NCI-H2029 (cell line): ENCODE measurements at regions not wholly inside any gene's neighbourhood (a gene's known extent, or its start where the extent isn't known, plus 50 kb on each side); places are given as distances from the start of the nearest gene placed in this dataset.
"Not testable (repeated sequence)": the region's sequence is repeated elsewhere in the genome, so short reads cannot be mapped to it uniquely, and the experiment has no call there.

Experiments
- DNase-seq: peaks from one replicate; lab custom pipeline; 2025; lab: John Stamatoyannopoulos, UW

DNA sequence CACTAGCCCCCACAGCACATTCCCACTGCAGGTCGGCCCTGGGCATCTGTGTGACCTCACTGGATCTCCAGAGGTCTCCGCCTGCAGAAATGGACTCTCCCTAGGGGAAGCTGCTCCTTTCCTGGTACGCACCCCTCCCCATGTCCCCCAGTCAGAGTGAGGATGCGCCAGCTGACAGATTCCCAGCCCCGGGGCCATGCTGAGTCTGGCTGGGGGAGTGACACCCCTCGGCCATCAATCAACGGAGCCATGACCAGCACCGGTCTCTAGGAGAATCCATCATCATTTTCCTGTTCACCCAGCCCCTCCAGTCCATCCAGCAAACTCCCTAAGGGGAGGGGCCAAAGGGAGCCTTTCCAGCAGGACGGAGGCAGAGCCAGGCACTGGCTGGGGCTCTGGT lies 68.7 kb upstream of the PAX7 start:
- no peak for DNase-seq

DNA sequence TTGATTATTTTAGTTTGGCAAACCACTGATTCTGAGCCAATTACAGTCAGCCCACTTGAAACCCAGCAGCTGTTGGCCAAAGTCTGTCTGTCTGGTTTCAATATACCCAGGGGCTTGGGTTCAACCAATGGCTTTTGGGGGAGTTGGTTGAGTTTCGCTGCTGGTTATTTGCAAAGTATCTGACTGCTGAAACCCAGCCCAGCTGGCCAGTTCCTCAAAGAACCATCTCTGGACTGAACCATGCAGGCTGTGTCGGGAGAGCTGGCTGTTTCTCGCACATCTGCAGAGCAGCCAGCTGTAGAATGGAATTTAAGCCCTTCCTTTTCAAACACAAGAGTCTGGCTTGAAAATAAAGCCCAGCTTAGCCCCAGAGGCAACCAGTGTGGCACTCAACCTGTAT lies 66.0 kb upstream of the PAX7 start:
- no peak for DNase-seq

DNA sequence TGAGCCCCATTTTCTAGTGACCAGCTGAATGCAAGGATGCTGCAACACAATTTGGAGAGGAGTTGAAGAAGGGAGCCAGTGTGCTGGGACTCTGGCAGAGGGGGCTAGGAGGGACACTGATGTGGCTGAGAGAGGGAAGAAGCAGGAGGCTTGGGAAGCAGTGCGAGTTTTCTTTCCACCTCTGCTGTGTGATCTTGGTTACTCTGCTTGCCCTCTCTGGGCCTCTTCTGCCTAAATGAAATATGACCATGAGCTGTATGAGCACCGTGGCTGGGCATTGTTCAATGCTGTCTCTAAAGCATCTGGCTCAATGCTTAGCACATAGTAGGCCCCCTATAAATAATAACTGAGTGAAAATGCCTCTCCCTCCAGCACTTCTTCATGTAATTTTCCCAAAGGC lies 65.3 kb upstream of the PAX7 start:
- no peak for DNase-seq

DNA sequence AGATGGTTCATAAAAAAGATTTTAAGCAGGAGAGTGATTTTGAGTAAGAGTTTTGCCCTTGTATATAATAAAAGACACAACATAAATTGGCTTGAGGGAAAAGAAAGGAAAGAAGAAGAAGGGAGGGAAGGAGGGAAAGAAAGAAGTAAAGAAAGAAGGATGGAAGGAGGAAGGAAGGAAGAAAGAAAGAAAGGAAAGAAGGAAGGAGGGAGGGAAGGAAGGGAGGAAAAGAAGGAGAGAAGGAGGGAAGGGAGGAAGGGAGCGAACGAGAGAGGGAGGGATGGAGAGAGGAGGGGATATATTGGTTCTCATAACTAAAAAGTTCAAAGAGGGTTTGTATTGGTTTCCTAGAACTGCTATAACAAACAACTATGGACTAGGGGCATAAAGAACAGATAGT lies 62.2 kb upstream of the PAX7 start:
- DNase-seq, result no peak

DNA sequence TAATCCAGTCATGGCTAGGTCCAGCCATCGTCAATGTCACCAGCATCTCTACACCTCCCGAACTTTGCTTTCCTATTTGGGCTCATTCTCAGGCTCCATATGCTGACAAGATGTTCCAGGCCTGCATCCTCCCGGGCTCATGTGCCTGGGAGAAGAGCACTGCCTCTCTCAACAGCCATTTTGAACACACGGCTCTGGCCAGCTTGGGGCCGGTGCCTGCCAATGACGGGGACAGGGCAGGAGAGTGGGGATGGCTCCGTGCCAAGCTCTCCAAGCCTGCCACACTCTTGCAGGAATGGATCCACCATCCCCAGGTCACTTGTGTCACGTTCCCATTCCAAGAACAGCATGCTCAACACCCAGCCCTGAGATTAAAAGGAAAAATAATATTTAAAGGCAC lies 61.4 kb upstream of the PAX7 start:
- DNase-seq, result no peak

DNA sequence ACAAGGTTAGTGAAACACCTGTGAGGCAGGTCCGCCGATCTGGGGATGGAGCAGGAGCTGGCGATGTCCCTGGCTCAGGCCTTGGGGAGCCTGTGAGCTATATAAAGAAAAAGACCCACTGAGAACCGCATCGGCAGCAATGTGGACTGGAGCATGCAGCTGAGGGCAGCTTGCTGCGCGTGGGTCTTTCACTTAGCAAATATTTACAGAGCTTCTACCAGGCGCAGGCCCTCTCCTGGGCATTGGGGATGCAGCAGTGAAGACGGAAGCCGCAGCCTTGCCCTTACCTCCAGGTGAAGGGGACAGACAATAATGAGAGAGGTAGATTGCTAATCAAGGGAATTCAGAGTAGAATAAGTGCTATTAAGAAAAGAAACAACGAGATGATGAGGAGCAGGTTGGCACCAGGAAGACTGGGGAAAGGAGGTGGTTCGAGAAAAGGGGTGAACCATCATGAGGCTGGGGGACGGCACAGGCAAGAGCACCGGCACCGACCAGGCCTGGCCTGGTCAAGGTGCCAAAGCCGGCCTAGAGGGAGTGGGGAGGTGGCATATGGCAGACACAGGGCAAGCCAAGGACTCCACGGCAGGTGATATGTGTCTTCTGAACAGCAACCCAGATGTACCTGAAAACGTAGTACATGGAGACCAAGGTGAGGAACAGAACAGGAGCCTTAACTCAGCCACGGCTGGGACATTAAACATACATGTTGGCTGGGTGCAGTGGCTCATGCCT lies 60.7 kb upstream of the PAX7 start:
- no peak for DNase-seq

DNA sequence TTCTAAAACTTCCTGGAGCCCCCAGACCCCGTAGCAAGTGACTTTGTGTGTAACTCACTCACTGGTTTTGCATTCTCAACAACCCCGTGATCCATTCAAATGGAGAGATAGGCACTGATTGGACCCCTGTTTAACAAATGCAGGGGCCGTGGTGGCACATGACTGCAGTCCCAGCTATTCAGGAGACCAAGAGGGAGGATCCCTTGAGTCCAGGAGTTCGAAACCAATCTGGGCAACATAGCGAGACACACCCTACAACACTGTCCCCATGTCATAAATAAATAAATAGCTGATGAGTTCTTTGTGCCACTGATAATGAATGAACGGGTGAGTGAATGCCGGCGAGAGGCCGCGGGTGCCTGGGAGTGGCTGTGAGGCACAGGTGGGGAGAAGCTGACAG lies 59.4 kb upstream of the PAX7 start:
- DNase-seq, result no peak

DNA sequence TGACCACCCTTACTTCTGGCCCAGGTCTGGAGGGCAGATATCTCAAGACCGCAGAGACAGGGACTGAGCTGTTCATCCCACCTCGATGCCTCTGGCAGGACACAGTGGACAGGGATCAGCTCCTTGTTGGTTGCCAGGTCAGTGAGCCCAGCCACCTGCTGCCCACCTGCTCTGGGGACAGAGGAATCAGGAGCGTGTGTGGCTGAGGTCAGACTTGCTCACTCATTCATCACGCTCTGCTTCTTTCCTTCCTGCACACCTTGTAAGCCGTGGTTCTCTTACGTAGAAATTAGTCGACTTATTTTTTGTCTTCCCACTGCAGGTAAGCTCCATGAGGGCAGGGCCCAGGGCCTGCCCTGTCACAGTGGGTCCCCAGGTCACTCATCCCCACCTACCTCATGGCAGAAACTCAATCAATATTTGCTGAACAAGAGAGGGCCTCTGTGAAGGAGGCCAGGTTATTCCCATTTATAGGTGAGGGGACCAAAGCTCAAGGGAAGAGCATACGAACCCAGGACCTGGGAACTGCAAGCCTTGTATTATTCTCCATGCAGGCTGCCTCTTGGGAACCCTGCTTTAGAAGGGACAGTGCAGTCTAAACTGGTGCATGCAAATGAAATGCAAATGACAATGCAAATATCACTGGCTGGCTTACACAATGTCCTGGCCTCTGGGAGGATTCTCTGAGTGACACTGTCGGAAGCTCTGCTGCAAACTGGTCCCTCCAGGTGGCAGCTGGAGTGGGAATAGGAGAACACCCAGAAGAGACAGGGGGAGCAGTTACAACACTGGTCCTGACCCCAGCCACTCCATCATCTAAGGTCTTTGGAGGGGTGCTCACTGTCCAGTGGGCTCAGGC lies 58.4 kb upstream of the PAX7 start:
- DNase-seq, result no peak

DNA sequence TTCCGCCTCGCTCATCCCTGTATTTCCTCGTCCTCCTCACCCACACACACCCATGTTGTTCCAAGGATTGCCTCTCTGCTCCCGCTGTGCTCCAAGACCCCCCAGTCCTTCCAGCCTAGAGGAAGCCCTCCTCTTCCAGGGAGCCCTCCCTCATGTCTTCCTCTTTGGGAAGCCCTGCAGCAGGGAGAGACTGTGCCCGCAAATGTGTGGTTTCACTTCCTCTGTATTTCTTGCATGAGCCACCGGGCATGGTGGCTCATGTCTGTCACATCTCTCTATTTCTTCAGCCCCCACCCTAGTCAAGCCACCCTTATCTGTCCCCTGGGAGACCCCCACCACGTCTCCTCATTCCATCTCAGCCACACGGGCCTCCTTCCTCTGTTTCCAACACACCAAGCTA lies 57.5 kb upstream of the PAX7 start:
- DNase-seq, result no peak

DNA sequence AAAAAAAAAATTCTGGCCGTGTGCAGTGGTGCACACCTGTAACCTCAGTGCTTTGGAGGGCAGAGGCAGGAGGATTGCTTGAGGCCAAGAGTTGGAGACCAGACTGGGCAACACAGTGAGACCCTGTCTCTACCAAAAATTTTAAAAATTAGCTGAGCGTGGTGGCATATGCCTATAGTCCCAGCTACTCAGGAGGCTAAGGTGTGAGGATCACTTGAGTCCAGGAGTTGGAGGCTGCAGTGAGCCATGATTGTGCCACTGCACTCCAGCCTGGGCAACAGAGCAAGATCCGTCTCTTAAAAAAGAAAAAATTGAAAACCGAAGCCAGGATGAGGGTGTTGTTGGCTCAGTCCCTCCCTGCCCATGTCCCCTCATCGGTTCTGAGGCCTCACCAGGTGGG lies 55.9 kb upstream of the PAX7 start:
- DNase-seq, result no peak

DNA sequence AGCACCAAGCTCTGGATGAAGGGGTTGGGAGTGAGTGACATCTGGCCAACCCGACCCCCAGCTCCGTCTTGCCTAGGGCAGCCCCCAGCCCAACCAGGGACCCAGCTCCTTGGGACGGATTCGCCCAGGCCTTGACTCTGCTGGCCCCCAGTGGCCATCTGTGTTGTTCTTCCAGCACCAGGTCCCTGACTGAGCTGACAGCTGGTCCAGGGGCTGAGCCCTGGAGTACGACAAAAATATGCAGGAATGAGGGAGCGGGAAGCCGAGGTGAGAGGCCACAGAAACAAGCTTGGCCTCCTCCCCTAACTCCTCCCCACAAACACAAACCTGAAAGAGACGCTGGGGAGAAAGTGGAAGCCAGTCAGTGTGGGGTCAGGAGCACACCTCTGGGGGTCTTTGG lies 55.0 kb upstream of the PAX7 start:
- peak; percentile 47 for DNase-seq

DNA sequence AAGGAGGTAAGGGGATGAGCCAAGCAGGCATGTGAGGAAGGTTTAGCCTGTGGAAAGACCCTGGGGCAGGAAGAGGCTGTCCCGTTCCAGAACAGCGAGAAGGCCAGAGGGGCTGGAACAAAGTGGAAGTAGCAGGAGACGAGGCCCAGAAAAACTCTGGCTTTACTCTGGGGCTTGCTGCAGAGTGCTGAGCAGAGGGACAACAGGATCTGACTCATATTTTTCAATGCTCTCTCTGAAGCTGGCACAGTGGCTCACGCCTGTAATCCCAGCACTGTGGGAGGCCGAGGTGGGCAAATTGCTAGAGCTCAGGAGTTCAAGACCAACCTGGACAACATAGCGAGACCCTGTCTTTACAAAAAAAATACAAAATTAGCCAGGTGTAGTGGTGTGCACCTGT lies 52.4 kb upstream of the PAX7 start:
- DNase-seq, result no peak

DNA sequence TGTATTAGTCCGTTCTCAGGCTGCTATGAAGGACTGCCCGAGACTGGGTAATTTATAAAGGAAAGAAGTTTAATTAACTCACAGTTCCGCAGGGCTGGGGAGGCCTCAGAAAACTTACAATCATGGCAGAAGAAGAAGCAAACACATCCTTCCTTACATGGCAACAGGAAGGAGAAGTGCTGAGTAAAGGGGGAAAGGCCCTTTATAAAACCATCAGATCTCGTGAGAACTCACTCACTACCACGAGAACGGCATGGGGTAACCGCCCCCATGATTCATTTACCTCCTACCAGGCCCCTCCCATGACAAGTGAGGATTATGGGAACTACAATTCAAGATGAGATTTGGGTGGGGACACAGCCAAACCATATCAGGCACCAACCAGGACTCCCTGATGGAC lies 51.4 kb upstream of the PAX7 start:
- DNase-seq, result not testable (repeated sequence)

DNA sequence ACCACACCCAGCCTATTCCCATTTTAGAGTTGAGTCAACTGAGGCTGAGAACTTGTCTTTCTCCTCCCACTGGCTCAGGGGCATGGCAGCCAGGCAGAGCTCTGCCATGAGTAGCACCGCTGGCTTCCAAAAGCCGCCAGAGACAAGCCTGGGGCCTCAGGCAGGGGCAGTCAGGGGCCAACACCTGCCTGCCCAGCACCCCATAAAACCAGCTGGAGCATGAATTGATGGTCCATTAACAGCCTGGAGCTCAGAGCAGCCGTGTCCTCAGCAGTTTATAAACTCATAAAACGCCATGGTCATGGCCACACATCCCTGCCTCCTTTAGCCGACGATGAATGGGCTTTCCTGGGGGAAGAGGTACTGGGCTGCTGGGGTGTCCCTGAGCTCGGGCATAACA lies 50.6 kb upstream of the PAX7 start:
- DNase-seq, result no peak

DNA sequence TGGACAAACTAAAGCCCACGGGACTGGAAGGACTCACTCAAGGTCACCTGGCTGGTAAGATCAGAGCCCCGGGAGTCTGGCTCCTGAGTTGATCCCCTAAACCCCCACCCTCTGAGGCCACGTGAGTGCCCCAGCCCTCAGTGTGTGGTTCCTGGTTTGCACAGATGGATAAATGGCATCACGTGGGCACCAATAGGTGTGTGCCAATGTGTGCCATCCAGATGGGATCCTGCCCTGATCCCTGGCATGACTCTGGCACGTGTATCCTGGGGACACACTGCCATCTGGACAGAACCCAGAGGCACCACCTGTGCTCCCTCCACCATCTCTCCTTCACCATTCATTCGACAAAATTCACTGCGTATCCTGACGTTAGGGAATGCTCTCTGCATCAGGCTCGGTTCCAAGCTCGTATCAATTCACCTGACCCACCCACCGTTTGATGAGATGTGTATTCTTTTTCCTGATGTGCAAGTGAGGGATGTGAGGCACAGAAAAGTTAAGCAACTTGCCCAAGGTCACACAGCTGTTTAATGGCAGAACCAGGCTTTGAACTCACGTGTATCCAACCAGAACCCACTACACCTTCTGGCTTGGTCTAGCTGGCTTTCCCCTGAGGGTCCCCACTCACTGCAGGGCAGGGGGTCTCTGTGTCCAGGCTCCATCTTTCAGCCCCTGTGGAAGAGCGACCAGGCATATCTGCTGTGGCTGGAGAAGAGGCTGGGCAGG lies 49.8 kb upstream of the PAX7 start:
- no peak for DNase-seq
